GM13976 (cell line): ENCODE measurements at regions not wholly inside any gene's neighbourhood (a gene's known extent, or its start where the extent isn't known, plus 50 kb on each side); places are given as distances from the start of the nearest gene placed in this dataset.

Source experiments
- DNase-seq: peaks from one replicate; pipeline ENCODE4 v3.0.0; 2012; ENCODE audit warnings: low spot score
- CTCF ChIP-seq: IDR thresholded peaks from 2 replicates; pipeline ENCODE4 v1.5.1; 2012; ENCODE audit warnings: borderline replicate concordance, mild to moderate bottlenecking; ENCODE audit not compliant: insufficient read depth; ENCODE audit errors: extremely low read depth, missing control alignments, control extremely low read depth
- in situ Hi-C: fragments of 300-500 bp; cut with MboI; formaldehyde crosslinking; loops from one replicate; pipeline ENCODE4 v1.12.0; 2022; ENCODE audit warnings: low sequenced_read_pairs, mixed read lengths, inconsistent platforms; ENCODE audit not compliant: unreplicated experiment

GRCh38 chr12:13454991-13455777 is 258.7 kb downstream of the EMP1 start:
- no peak for TF ChIP-seq CTCF
- in situ Hi-C loops: no loop called here
- DNase-seq: no peak

GRCh38 chr12:13452955-13453570 is 256.5 kb downstream of the EMP1 start:
- in situ Hi-C loops: no loop called here
- TF ChIP-seq CTCF: no peak
- DNase-seq: no peak

GRCh38 chr12:13451776-13452175 is 255.2 kb downstream of the EMP1 start:
- DNase-seq: no peak
- no peak for TF ChIP-seq CTCF

GRCh38 chr12:13450231-13451080 is 253.9 kb downstream of the EMP1 start:
- DNase-seq: no peak
- in situ Hi-C loops: no loop called here
- TF ChIP-seq CTCF: no peak

More at GRCh38 chr12:13451776-13452175, 255.2 kb downstream of the EMP1 start:
- in situ Hi-C loops: no loop called here

GRCh38 chr12:13444076-13444475 is 247.6 kb downstream of the EMP1 start:
- in situ Hi-C loops: no loop called here
- DNase-seq: no peak
- no peak for TF ChIP-seq CTCF

GRCh38 chr12:13443498-13443897 is 247.0 kb downstream of the EMP1 start:
- no peak for DNase-seq
- in situ Hi-C loops: no loop called here
- TF ChIP-seq CTCF: no peak
